Ishikawa (cell line): ENCODE measurements at regions not wholly inside any gene's neighbourhood (a gene's known extent, or its start where the extent isn't known, plus 50 kb on each side); places are given as distances from the start of the nearest gene placed in this dataset.

Experiments used
- CEBPB ChIP-seq: IDR thresholded peaks from 2 replicates; pipeline ENCODE4 v1.6.1; 2012
- FOXM1 ChIP-seq: IDR thresholded peaks from 2 replicates; pipeline ENCODE4 v1.6.1; 2012; ENCODE audit warnings: low read depth, borderline replicate concordance
- MAX ChIP-seq: IDR thresholded peaks from 2 replicates; pipeline ENCODE4 v1.6.1; 2012
- USF1 ChIP-seq: IDR thresholded peaks from 2 replicates; pipeline ENCODE4 v1.6.1; 2012
- YY1 ChIP-seq: IDR thresholded peaks from 2 replicates; pipeline ENCODE4 v1.6.1; 2012; ENCODE audit warnings: low read depth
- ZBTB7A ChIP-seq: IDR thresholded peaks from 2 replicates; pipeline ENCODE4 v1.6.1; 2012; ENCODE audit warnings: low read depth
- TF ChIP-seq, protein P1 (sequence below): IDR thresholded peaks from 2 replicates; pipeline ENCODE4 v1.6.1; 2012; ENCODE audit warnings: low read depth, mild to moderate bottlenecking

- TF ChIP-seq USF1, result no peak
- no peak for TF ChIP-seq CEBPB
- no peak for TF ChIP-seq YY1
- TF ChIP-seq ZBTB7A, result no peak
- TF ChIP-seq, protein P1, sequence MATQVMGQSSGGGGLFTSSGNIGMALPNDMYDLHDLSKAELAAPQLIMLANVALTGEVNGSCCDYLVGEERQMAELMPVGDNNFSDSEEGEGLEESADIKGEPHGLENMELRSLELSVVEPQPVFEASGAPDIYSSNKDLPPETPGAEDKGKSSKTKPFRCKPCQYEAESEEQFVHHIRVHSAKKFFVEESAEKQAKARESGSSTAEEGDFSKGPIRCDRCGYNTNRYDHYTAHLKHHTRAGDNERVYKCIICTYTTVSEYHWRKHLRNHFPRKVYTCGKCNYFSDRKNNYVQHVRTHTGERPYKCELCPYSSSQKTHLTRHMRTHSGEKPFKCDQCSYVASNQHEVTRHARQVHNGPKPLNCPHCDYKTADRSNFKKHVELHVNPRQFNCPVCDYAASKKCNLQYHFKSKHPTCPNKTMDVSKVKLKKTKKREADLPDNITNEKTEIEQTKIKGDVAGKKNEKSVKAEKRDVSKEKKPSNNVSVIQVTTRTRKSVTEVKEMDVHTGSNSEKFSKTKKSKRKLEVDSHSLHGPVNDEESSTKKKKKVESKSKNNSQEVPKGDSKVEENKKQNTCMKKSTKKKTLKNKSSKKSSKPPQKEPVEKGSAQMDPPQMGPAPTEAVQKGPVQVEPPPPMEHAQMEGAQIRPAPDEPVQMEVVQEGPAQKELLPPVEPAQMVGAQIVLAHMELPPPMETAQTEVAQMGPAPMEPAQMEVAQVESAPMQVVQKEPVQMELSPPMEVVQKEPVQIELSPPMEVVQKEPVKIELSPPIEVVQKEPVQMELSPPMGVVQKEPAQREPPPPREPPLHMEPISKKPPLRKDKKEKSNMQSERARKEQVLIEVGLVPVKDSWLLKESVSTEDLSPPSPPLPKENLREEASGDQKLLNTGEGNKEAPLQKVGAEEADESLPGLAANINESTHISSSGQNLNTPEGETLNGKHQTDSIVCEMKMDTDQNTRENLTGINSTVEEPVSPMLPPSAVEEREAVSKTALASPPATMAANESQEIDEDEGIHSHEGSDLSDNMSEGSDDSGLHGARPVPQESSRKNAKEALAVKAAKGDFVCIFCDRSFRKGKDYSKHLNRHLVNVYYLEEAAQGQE, result no peak
- TF ChIP-seq MAX, result no peak
- TF ChIP-seq FOXM1, result no peak
Measured at GRCh38 chr2:117512307-117512706, 302.2 kb upstream of the DDX18 start.
